ENCODE measurements at regions not wholly inside any gene's neighbourhood (a gene's known extent, or its start where the extent isn't known, plus 50 kb on each side); places are given as distances from the start of the nearest gene placed in this dataset.
A peak's percentile ranks its signal among the peaks of the same experiment; 100 is the strongest.
"Not testable (repeated sequence)": the region's sequence is repeated elsewhere in the genome, so short reads cannot be mapped to it uniquely, and the experiment has no call there.

GRCh38 chr2:240240781-240241180 lies 100.3 kb upstream of the OTOS start:
- no peak overlapping the region for H3K9ac ChIP-seq (ENCODE audit: low read length)
- H3K4me3 ChIP-seq (ENCODE audit: low read length), result no peak overlapping the region
- no peaks in the 10 kb centered on the region for H3K27me3 ChIP-seq (ENCODE audit: control insufficient read depth, insufficient read depth, low read length)
- no peaks in the 10 kb centered on the region for H3K36me3 ChIP-seq (ENCODE audit: control insufficient read depth, insufficient read depth, low read length)
- H3K27ac ChIP-seq (ENCODE audit: low read depth, low read length), result no peak overlapping the region
- no peaks in the 10 kb centered on the region for H3K4me1 ChIP-seq (ENCODE audit: control insufficient read depth, insufficient read depth, low read length)

- Histone ChIP-seq H3K9ac (ENCODE audit: low read length) (no peak overlapping the region), H3K27me3 (ENCODE audit: control insufficient read depth, insufficient read depth, low read length) (no peaks in the 10 kb centered on the region), H3K36me3 (ENCODE audit: control insufficient read depth, insufficient read depth, low read length) (no peaks in the 10 kb centered on the region), H3K4me3 (ENCODE audit: low read length) (no peak overlapping the region), H3K27ac (ENCODE audit: low read depth, low read length) (no peak overlapping the region), H3K4me1 (ENCODE audit: control insufficient read depth, insufficient read depth, low read length) (no peaks in the 10 kb centered on the region)
Measured at GRCh38 chr2:240241572-240241971, 101.1 kb upstream of the OTOS start.

DNA sequence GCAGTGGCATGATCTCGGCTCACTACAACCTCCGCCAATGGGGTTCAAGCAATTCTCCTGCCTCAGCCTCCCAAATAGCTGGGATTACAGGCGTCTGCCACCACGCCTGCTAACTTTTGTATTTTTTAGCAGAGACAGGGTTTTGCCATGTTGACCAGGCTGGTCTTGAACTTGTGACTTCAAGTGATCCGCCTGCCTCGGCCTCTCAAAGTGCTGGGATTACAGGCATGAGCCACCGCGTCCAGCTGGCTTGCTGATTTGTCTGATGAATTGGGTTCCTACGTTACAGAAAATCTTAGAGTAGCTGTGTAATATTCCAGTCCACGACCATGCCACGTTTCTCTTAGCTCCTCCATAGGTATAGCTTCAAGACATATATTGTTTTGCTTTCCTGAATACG lies 102.6 kb upstream of the OTOS start:
- not testable (repeated sequence) for H3K36me3 ChIP-seq (ENCODE audit: control insufficient read depth, insufficient read depth, low read length); H3K9ac ChIP-seq (ENCODE audit: low read length); H3K4me3 ChIP-seq (ENCODE audit: low read length); H3K4me1 ChIP-seq (ENCODE audit: control insufficient read depth, insufficient read depth, low read length); H3K27ac ChIP-seq (ENCODE audit: low read depth, low read length); H3K27me3 ChIP-seq (ENCODE audit: control insufficient read depth, insufficient read depth, low read length)

- Histone ChIP-seq H3K36me3 (ENCODE audit: control insufficient read depth, insufficient read depth, low read length) (no peaks in the 10 kb centered on the region), H3K4me3 (ENCODE audit: low read length) (no peak overlapping the region), H3K27ac (ENCODE audit: low read depth, low read length) (no peak overlapping the region), H3K27me3 (ENCODE audit: control insufficient read depth, insufficient read depth, low read length) (no peaks in the 10 kb centered on the region), H3K9ac (ENCODE audit: low read length) (no peak overlapping the region), H3K4me1 (ENCODE audit: control insufficient read depth, insufficient read depth, low read length) (no peaks in the 10 kb centered on the region)
Measured at GRCh38 chr2:240244543-240244942, 104.1 kb upstream of the OTOS start.

GRCh38 chr2:240245184-240245583 lies 104.7 kb upstream of the OTOS start:
- peaks cover 2% of the 10 kb centered on the region for H3K4me1 ChIP-seq (ENCODE audit: control insufficient read depth, insufficient read depth, low read length)
- no peak overlapping the region for H3K27ac ChIP-seq (ENCODE audit: low read depth, low read length)
- H3K9ac ChIP-seq (ENCODE audit: low read length), result no peak overlapping the region
- no peaks in the 10 kb centered on the region for H3K27me3 ChIP-seq (ENCODE audit: control insufficient read depth, insufficient read depth, low read length)
- H3K36me3 ChIP-seq (ENCODE audit: control insufficient read depth, insufficient read depth, low read length), result no peaks in the 10 kb centered on the region
- H3K4me3 ChIP-seq (ENCODE audit: low read length), result no peak overlapping the region

- Histone ChIP-seq H3K36me3 (ENCODE audit: control insufficient read depth, insufficient read depth, low read length) (no peaks in the 10 kb centered on the region), H3K27me3 (ENCODE audit: control insufficient read depth, insufficient read depth, low read length) (no peaks in the 10 kb centered on the region), H3K4me1 (ENCODE audit: control insufficient read depth, insufficient read depth, low read length) (peaks cover 8% of the 10 kb centered on the region), H3K4me3 (ENCODE audit: low read length) (no peak overlapping the region), H3K27ac (ENCODE audit: low read depth, low read length) (no peak overlapping the region), H3K9ac (ENCODE audit: low read length) (no peak overlapping the region)
Measured at GRCh38 chr2:240245706-240246105, 105.2 kb upstream of the OTOS start.

GRCh38 chr2:240246173-240246820 lies 105.8 kb upstream of the OTOS start:
- H3K27ac ChIP-seq (ENCODE audit: low read depth, low read length), result no peak overlapping the region
- no peak overlapping the region for H3K4me3 ChIP-seq (ENCODE audit: low read length)
- no peaks in the 10 kb centered on the region for H3K27me3 ChIP-seq (ENCODE audit: control insufficient read depth, insufficient read depth, low read length)
- H3K36me3 ChIP-seq (ENCODE audit: control insufficient read depth, insufficient read depth, low read length), result no peaks in the 10 kb centered on the region
- H3K4me1 ChIP-seq (ENCODE audit: control insufficient read depth, insufficient read depth, low read length), result peaks cover 13% of the 10 kb centered on the region
- H3K9ac ChIP-seq (ENCODE audit: low read length), result no peak overlapping the region

DNA sequence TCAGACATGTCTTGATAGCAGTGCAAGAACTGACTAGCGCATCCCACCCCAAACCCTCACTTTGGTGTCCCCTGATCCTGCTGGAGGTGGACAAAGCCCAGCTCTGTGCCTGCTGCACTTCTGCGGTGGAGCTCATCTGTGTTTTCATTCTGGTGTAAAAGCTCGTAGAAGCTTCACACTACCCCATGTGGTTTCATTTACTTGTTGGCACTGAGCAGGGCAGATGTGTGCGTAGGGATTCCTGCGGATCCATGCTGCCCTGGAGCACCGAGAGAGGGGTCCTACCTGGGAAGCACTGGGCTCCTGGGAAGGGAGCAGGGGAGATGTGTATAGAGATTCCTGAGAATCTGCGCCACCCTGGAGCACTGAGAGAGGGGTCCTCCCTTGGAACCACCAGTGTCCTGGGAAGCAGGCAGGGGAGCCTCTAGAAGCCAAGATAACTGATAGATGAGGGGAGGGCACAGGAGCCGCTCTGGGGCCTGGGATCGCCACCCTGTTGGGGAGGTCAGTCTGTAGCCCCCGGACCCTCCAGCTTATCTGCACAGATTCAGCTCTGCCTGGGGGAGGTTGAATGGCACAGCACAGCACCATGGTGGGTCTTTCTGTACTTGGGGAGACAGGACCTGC lies 106.9 kb upstream of the OTOS start:
- H3K27me3 ChIP-seq (ENCODE audit: control insufficient read depth, insufficient read depth, low read length), result no peaks in the 10 kb centered on the region
- no peaks in the 10 kb centered on the region for H3K36me3 ChIP-seq (ENCODE audit: control insufficient read depth, insufficient read depth, low read length)
- peaks cover 17% of the 10 kb centered on the region for H3K4me1 ChIP-seq (ENCODE audit: control insufficient read depth, insufficient read depth, low read length)
- no peak overlapping the region for H3K27ac ChIP-seq (ENCODE audit: low read depth, low read length)
- no peak overlapping the region for H3K4me3 ChIP-seq (ENCODE audit: low read length)
- no peak overlapping the region for H3K9ac ChIP-seq (ENCODE audit: low read length)

- Histone ChIP-seq H3K36me3 (ENCODE audit: control insufficient read depth, insufficient read depth, low read length) (no peaks in the 10 kb centered on the region), H3K27me3 (ENCODE audit: control insufficient read depth, insufficient read depth, low read length) (no peaks in the 10 kb centered on the region), H3K4me3 (ENCODE audit: low read length) (no peak overlapping the region), H3K4me1 (ENCODE audit: control insufficient read depth, insufficient read depth, low read length) (peaks cover 17% of the 10 kb centered on the region), H3K9ac (ENCODE audit: low read length) (no peak overlapping the region), H3K27ac (ENCODE audit: low read depth, low read length) (no peak overlapping the region)
Measured at GRCh38 chr2:240247868-240248720, 107.6 kb upstream of the OTOS start.

GRCh38 chr2:240248721-240249422 lies 108.4 kb upstream of the OTOS start:
- H3K27ac ChIP-seq (ENCODE audit: low read depth, low read length), result no peak overlapping the region
- peaks cover 17% of the 10 kb centered on the region for H3K4me1 ChIP-seq (ENCODE audit: control insufficient read depth, insufficient read depth, low read length)
- H3K9ac ChIP-seq (ENCODE audit: low read length), result no peak overlapping the region
- no peak overlapping the region for H3K4me3 ChIP-seq (ENCODE audit: low read length)
- H3K27me3 ChIP-seq (ENCODE audit: control insufficient read depth, insufficient read depth, low read length), result no peaks in the 10 kb centered on the region
- H3K36me3 ChIP-seq (ENCODE audit: control insufficient read depth, insufficient read depth, low read length), result no peaks in the 10 kb centered on the region

GRCh38 chr2:240249423-240250149 lies 109.1 kb upstream of the OTOS start:
- Histone ChIP-seq H3K36me3 (ENCODE audit: control insufficient read depth, insufficient read depth, low read length) (no peaks in the 10 kb centered on the region), H3K4me1 (ENCODE audit: control insufficient read depth, insufficient read depth, low read length) (peaks cover 17% of the 10 kb centered on the region), H3K27ac (ENCODE audit: low read depth, low read length) (peak overlapping the region; percentile 82), H3K9ac (ENCODE audit: low read length) (no peak overlapping the region), H3K27me3 (ENCODE audit: control insufficient read depth, insufficient read depth, low read length) (no peaks in the 10 kb centered on the region), H3K4me3 (ENCODE audit: low read length) (no peak overlapping the region)

Data from rectal smooth muscle tissue (tissue), 1 donor.